Thyroid gland (tissue), 4 donors: ENCODE measurements at regions not wholly inside any gene's neighbourhood (a gene's known extent, or its start where the extent isn't known, plus 50 kb on each side); places are given as distances from the start of the nearest gene placed in this dataset.

Experiments used
- DNase-seq, 2 donors: peaks; one replicate each; pipeline ENCODE4 v3.0.0-alpha.2; 2019
- H3K27ac ChIP-seq, 3 donors: fragments of 200-600 bp; sonication (generic); 1 replicate in 2 of 3; 2 replicates in 1 of 3; pipeline ENCODE4 v1.5.1; 2016 to 2019; ENCODE audit warnings: mild to moderate bottlenecking in 1 of 3, moderate library complexity in 1 of 3
- H3K27me3 ChIP-seq: fragments of 200-600 bp; sonication (generic); one replicate; pipeline ENCODE4 v1.5.1; 2019
- H3K36me3 ChIP-seq, 2 donors: fragments of 200-600 bp; sonication (generic); one replicate each; pipeline ENCODE4 v1.5.1; 2016 to 2019
- H3K4me1 ChIP-seq, 2 donors: fragments of 200-600 bp; sonication (generic); one replicate each; pipeline ENCODE4 v1.5.1; 2017 to 2019
- H3K4me3 ChIP-seq, 3 donors: fragments of 200-600 bp; sonication (generic); replicated peaks in 1 of 3; 1 replicate in 2 of 3; 2 replicates in 1 of 3; pipeline ENCODE4 v1.5.1; 2016; ENCODE audit warnings: mild to moderate bottlenecking in 1 of 3
- H3K9me3 ChIP-seq: fragments of 200-600 bp; sonication (generic); one replicate; pipeline ENCODE4 v1.5.1; 2017
- CTCF ChIP-seq, 6 experiments: fragments of 200-600 bp in 3 of 6; fragments of 450-650 bp in 3 of 6; sonication (generic) in 3 of 6; IDR thresholded peaks; one replicate each; pipeline ENCODE4 v1.5.1; 2016 to 2019; ENCODE audit warnings: antibody characterized with exemption in 6 of 6, mild to moderate bottlenecking in 2 of 6, inconsistent platforms in 1 of 6, moderate library complexity in 1 of 6
- POLR2A ChIP-seq, 2 donors: fragments of 450-650 bp; IDR thresholded peaks; one replicate each; pipeline ENCODE4 v1.6.1; 2017; ENCODE audit warnings: antibody characterized with exemption in 2 of 2, mild to moderate bottlenecking in 2 of 2, moderate library complexity in 1 of 2
- WGBS, 2 donors: methylation state at CpG; one replicate each; pipeline ENCODE4 v1.1.5; 2017; 5-methylcytosine and 5-hydroxymethylcytosine counted together
- intact Hi-C: fragments of 100-400 bp; cut with DNase I; formaldehyde crosslinking; loops from one replicate; pipeline ENCODE4 v1.15.1; 2023

- H3K36me3 ChIP-seq: no peaks in the 10 kb centered on the region
- H3K27ac ChIP-seq: no peak overlapping the region
- intact Hi-C loops: no loop called here
- TF ChIP-seq CTCF (IDR thresholded peaks at IDR 0.05) (no peak), POLR2A (IDR thresholded peaks at IDR 0.05) (no peak)
- no peaks in the 10 kb centered on the region for H3K4me1 ChIP-seq
- H3K9me3 ChIP-seq: no peaks in the 10 kb centered on the region
- H3K4me3 ChIP-seq: no peak overlapping the region
- H3K27me3 ChIP-seq: no peaks in the 10 kb centered on the region
- 73% methylated on average over 5 of the region's 5 CpGs for WGBS, 2 donors
- DNase-seq: no peak
Measured at GRCh38 chr4:20393486-20394100, 141.9 kb downstream of the SLIT2 start.

- no peak for DNase-seq
- no peak for TF ChIP-seq POLR2A (IDR thresholded peaks at IDR 0.05)
- TF ChIP-seq CTCF (IDR thresholded peaks at IDR 0.05): no peak
- WGBS, 2 donors: 90 to 93% methylated on average over 2 of the region's 2 CpGs
- Histone ChIP-seq H3K27ac (no peak overlapping the region), H3K4me3 (no peak overlapping the region), H3K4me1 (no peaks in the 10 kb centered on the region), H3K27me3 (no peaks in the 10 kb centered on the region), H3K36me3 (no peaks in the 10 kb centered on the region), H3K9me3 (no peaks in the 10 kb centered on the region)
- intact Hi-C loops: no loop called here
Measured at GRCh38 chr4:20394512-20394911, 142.8 kb downstream of the SLIT2 start.

GRCh38 chr4:20395160-20395773 is 143.6 kb downstream of the SLIT2 start:
- TF ChIP-seq CTCF (IDR thresholded peaks at IDR 0.05) (peak in 5 of 6 experiments; percentile 23 to 53 (median 34)), POLR2A (IDR thresholded peaks at IDR 0.05) (no peak)
- Histone ChIP-seq H3K9me3 (no peaks in the 10 kb centered on the region), H3K4me3 (no peak overlapping the region), H3K27ac (no peak overlapping the region), H3K4me1 (no peaks in the 10 kb centered on the region), H3K36me3 (no peaks in the 10 kb centered on the region), H3K27me3 (no peaks in the 10 kb centered on the region)
- intact Hi-C loops: no loop called here
- DNase-seq: peak; percentile 46
- 30 to 41% methylated on average over 3 of the region's 3 CpGs for WGBS, 2 donors

- H3K4me3 ChIP-seq: no peak overlapping the region
- H3K27ac ChIP-seq: no peak overlapping the region
- no peak for DNase-seq
- H3K36me3 ChIP-seq: no peaks in the 10 kb centered on the region
- no peaks in the 10 kb centered on the region for H3K9me3 ChIP-seq
- intact Hi-C loops: no loop called here
- no peaks in the 10 kb centered on the region for H3K27me3 ChIP-seq
- 45 to 53% methylated on average over 2 of the region's 2 CpGs for WGBS, 2 donors
- TF ChIP-seq CTCF (IDR thresholded peaks at IDR 0.05) (no peak), POLR2A (IDR thresholded peaks at IDR 0.05) (no peak)
- no peaks in the 10 kb centered on the region for H3K4me1 ChIP-seq
Measured at GRCh38 chr4:20403290-20403689, 151.6 kb downstream of the SLIT2 start.

- WGBS, 2 donors: 91 to 96% methylated on average over 1 of the region's 1 CpG
- H3K4me3 ChIP-seq: no peak overlapping the region
Measured at GRCh38 chr4:20403846-20404245, 152.1 kb downstream of the SLIT2 start.

More at GRCh38 chr4:20403846-20404245, 152.1 kb downstream of the SLIT2 start:
- Histone ChIP-seq H3K9me3 (no peaks in the 10 kb centered on the region), H3K4me1 (no peaks in the 10 kb centered on the region), H3K27me3 (no peaks in the 10 kb centered on the region), H3K27ac (no peak overlapping the region), H3K36me3 (no peaks in the 10 kb centered on the region)
- no peak for DNase-seq
- TF ChIP-seq CTCF (IDR thresholded peaks at IDR 0.05) (no peak), POLR2A (IDR thresholded peaks at IDR 0.05) (no peak)
- intact Hi-C loops: no loop called here
